Cardiac fibroblast (primary cell): ENCODE measurements at regions not wholly inside any gene's neighbourhood (a gene's known extent, or its start where the extent isn't known, plus 50 kb on each side); places are given as distances from the start of the nearest gene placed in this dataset.

Source experiments
- DNase-seq, 2 donors: peaks; one replicate each; pipeline versions ENCODE4 v3.0.0 to v3.0.0-alpha.2; 2010; ENCODE audit warnings: low read depth in 2 of 2
- H3K4me3 ChIP-seq, 2 donors: replicated peaks in 1 of 2; 1 replicate in 1 of 2; 2 replicates in 1 of 2; pipeline ENCODE4 v1.5.1; 2011; ENCODE audit warnings: low read depth in 2 of 2, low read length in 2 of 2, mild to moderate bottlenecking in 2 of 2, moderate library complexity in 1 of 2
- CTCF ChIP-seq: IDR thresholded peaks from one replicate; pipeline ENCODE4 v1.5.1; 2011; ENCODE audit warnings: low read depth, mild to moderate bottlenecking, low read length, inconsistent platforms

- TF ChIP-seq CTCF = no peak
- no peak for DNase-seq
- no peak overlapping the region for H3K4me3 ChIP-seq
Measured at GRCh38 chr16:79339863-79340262, 260.7 kb downstream of the MAF start.

GRCh38 chr16:79337906-79338305 lies 262.6 kb downstream of the MAF start:
- TF ChIP-seq CTCF = no peak
- no peak for DNase-seq
- no peak overlapping the region for H3K4me3 ChIP-seq

GRCh38 chr16:79336437-79337229 lies 263.9 kb downstream of the MAF start:
- TF ChIP-seq CTCF = no peak
- no peak overlapping the region for H3K4me3 ChIP-seq
- no peak for DNase-seq

GRCh38 chr16:79334127-79334526 lies 266.4 kb downstream of the MAF start:
- TF ChIP-seq CTCF = no peak
- DNase-seq = no peak
- H3K4me3 ChIP-seq = no peak overlapping the region

GRCh38 chr16:79331066-79331465 lies 269.5 kb downstream of the MAF start:
- no peak for TF ChIP-seq CTCF
- no peak for DNase-seq

GRCh38 chr16:79329967-79330366 lies 270.6 kb downstream of the MAF start:
- TF ChIP-seq CTCF = no peak
- no peak for DNase-seq
- no peak overlapping the region for H3K4me3 ChIP-seq

More at GRCh38 chr16:79331066-79331465, 269.5 kb downstream of the MAF start:
- H3K4me3 ChIP-seq = no peak overlapping the region

GRCh38 chr16:79329166-79329521 lies 271.4 kb downstream of the MAF start:
- H3K4me3 ChIP-seq = no peak overlapping the region
- no peak for DNase-seq
- no peak for TF ChIP-seq CTCF
